ENCODE measurements at regions not wholly inside any gene's neighbourhood (a gene's known extent, or its start where the extent isn't known, plus 50 kb on each side); places are given as distances from the start of the nearest gene placed in this dataset.

GRCh38 chr5:123673107-123673506 is 161.1 kb downstream of the CSNK1G3 start:
- DNase-seq, result no peak

GRCh38 chr5:123671711-123672456 is 159.9 kb downstream of the CSNK1G3 start:
- no peak for DNase-seq

GRCh38 chr5:123671042-123671441 is 159.1 kb downstream of the CSNK1G3 start:
- DNase-seq, result peak; percentile 16 to 40

Measured in CD4-positive, alpha-beta T cell treated with Interleukin-1 beta for 1 hour (primary cell).